HepG2 (cell line): ENCODE measurements at regions not wholly inside any gene's neighbourhood (a gene's known extent, or its start where the extent isn't known, plus 50 kb on each side); places are given as distances from the start of the nearest gene placed in this dataset.

Source experiments
- CEBPZ ChIP-seq: IDR thresholded peaks from 2 replicates; pipeline ENCODE4 v1.6.1; 2012; ENCODE audit warnings: low read length, improper control_type of control experiment
- CTCF ChIP-seq: sonication (generic); formaldehyde crosslinking; IDR thresholded peaks from 2 replicates; pipeline ENCODE4 v1.5.0; 2020; ENCODE audit warnings: mild to moderate bottlenecking, missing genetic modification reagents, moderate library complexity
- MAX ChIP-seq: IDR thresholded peaks from 2 replicates; pipeline ENCODE4 v1.6.1; 2012; ENCODE audit warnings: inconsistent platforms
- NPAS2 ChIP-seq: sonication (generic); formaldehyde crosslinking; IDR thresholded peaks from 2 replicates; pipeline ENCODE4 v1.8.0; 2022; ENCODE audit warnings: mild to moderate bottlenecking, missing genetic modification reagents, borderline replicate concordance
- POLR2A ChIP-seq, 2 experiments: IDR thresholded peaks; 2 replicates each; pipeline ENCODE4 v1.6.1; 2011; ENCODE audit warnings: low read depth in 2 of 2, low read length in 2 of 2, mild to moderate bottlenecking in 1 of 2, moderate library complexity in 1 of 2; ENCODE audit not compliant: insufficient read depth in 1 of 2
- TCF7 ChIP-seq: sonication (generic); IDR thresholded peaks from 2 replicates; pipeline ENCODE4 v1.6.1; 2016; ENCODE audit warnings: antibody characterized with exemption, low read depth
- ZBTB34 ChIP-seq: sonication (generic); formaldehyde crosslinking; IDR thresholded peaks from 2 replicates; pipeline ENCODE4 v1.8.0; 2022; ENCODE audit warnings: mild to moderate bottlenecking, missing genetic modification reagents
- ZBTB7A ChIP-seq: sonication (generic); formaldehyde crosslinking; IDR thresholded peaks from 2 replicates; pipeline ENCODE4 v1.8.0; 2022; ENCODE audit warnings: mild to moderate bottlenecking, missing genetic modification reagents
- ZNF510 ChIP-seq: sonication (generic); formaldehyde crosslinking; IDR thresholded peaks from 2 replicates; pipeline ENCODE4 v1.4.0; 2020; ENCODE audit warnings: low read depth, mild to moderate bottlenecking, missing genetic modification reagents
- ZNF513 ChIP-seq: sonication (generic); formaldehyde crosslinking; conservative IDR thresholded peaks from 2 replicates; pipeline ENCODE4 v1.5.0; 2020; ENCODE audit warnings: missing genetic modification reagents
- ZNF619 ChIP-seq: sonication (generic); formaldehyde crosslinking; IDR thresholded peaks from 2 replicates; pipeline ENCODE4 v1.4.0; 2020; ENCODE audit warnings: mild to moderate bottlenecking, missing genetic modification reagents
- ZNF883 ChIP-seq: sonication (generic); formaldehyde crosslinking; IDR thresholded peaks from 2 replicates; pipeline ENCODE4 v1.5.1; 2020; ENCODE audit warnings: mild to moderate bottlenecking, missing genetic modification reagents; ENCODE audit errors: not compliant biosample characterization

- TF ChIP-seq ZNF510 (CRISPR knock-in tag) (no peak), CTCF (no peak), ZBTB7A (no peak), NPAS2 (CRISPR knock-in tag) (no peak), TCF7 (no peak), ZBTB34 (CRISPR knock-in tag) (no peak), ZNF513 (CRISPR knock-in tag) (no peak), ZNF619 (CRISPR knock-in tag) (no peak), CEBPZ (no peak), ZNF883 (CRISPR knock-in tag) (no peak), MAX (no peak), POLR2A (IDR thresholded peaks at IDR 0.05; ENCODE audit: insufficient read depth in 1 of 2, low read depth in 2 of 2, low read length in 2 of 2) (no peak)
Measured at GRCh38 chr5:175357995-175358394, 86.0 kb downstream of the DRD1 start.
